ENCODE measurements at regions not wholly inside any gene's neighbourhood (a gene's known extent, or its start where the extent isn't known, plus 50 kb on each side); places are given as distances from the start of the nearest gene placed in this dataset.

DNA sequence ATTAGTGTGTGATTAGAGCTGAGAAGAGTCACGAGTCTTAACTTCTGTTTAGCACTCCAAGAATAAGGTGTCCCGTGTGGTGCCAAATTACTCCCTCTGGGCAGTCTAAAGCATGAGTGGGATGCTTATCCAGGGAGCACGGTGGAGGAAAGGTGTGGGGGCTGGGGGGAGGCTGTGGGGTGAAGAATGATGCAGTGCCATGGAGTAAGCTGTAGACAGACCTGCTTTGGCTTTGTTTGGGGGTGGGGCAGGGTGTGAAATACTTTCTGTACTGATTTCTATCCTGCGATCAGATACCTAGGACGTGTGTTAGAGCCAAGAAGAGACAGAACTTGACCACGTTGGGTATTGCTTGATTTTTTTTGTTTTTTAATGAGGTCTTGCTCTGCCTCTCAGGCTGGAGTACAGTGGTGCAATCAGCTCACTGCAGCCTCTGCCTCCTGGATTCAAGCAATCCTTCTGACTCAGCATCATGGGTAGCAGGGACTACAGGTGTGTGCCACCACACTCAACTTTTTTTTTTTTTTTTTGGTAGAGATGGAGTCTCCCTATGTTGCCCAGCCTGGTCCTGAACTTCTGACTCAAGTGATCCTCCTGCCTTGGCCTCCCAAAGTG is 232.8 kb downstream of the MAN2A1 start:
- POLR2A ChIA-PET, result no interaction called here
- Histone ChIP-seq H3K27me3 (ENCODE audit: control insufficient read depth in 2 of 2, insufficient read depth in 2 of 2, low read length in 2 of 2) (no peaks in the 10 kb centered on the region), H3K9ac (replicated peaks; ENCODE audit: extremely low read depth, insufficient read depth, low read length) (no peak overlapping the region), H3K9me3 (replicated peaks; ENCODE audit: control insufficient read depth, insufficient read depth, low read length) (no peaks in the 10 kb centered on the region), H3K27ac (ENCODE audit: insufficient read depth, low read depth, low read length) (no peak overlapping the region), H3K4me1 (ENCODE audit: control insufficient read depth, extremely low read depth, insufficient read depth, low read length) (no peaks in the 10 kb centered on the region), H3K9me1 (replicated peaks; ENCODE audit: control insufficient read depth, extremely low read depth, insufficient read depth, low read length) (no peaks in the 10 kb centered on the region), H3K36me3 (ENCODE audit: control insufficient read depth in 2 of 2, extremely low read depth in 1 of 2, insufficient read depth in 2 of 2, low read length in 2 of 2) (no peaks in the 10 kb centered on the region), H4K20me1 (replicated peaks; ENCODE audit: control insufficient read depth, extremely low read depth, insufficient read depth, low read length) (no peaks in the 10 kb centered on the region), H3K4me2 (ENCODE audit: insufficient read depth, low read length) (no peak overlapping the region), H3K4me3 (replicated peaks in 1 of 3; ENCODE audit: insufficient read depth in 1 of 3, low read depth in 1 of 3, low read length in 3 of 3) (no peak overlapping the region), H3K79me2 (ENCODE audit: control insufficient read depth, insufficient read depth, low read length) (no peaks in the 10 kb centered on the region), H2AFZ (ENCODE audit: low read depth, low read length) (no peak overlapping the region)
- CTCF ChIA-PET, result no interaction called here
- TF ChIP-seq POLR2A (IDR thresholded peaks at IDR 0.05; ENCODE audit: low read depth, low read length) (no peak), FOS (IDR thresholded peaks at IDR 0.05; ENCODE audit: borderline replicate concordance, insufficient read depth, low read length) (no peak), MYC (IDR thresholded peaks at IDR 0.05; ENCODE audit: low read depth, low read length) (no peak), GATA2 (IDR thresholded peaks at IDR 0.05; ENCODE audit: insufficient read depth, insufficient read length, low read depth, low read length) (no peak), CTCF (IDR thresholded peaks at IDR 0.05; ENCODE audit: extremely low read depth in 1 of 2, insufficient read depth in 1 of 2, low read depth in 1 of 2, low read length in 2 of 2) (no peak), EZH2 (IDR thresholded peaks at IDR 0.05; ENCODE audit: borderline replicate concordance, low read depth, low read length, severe bottlenecking) (no peak), JUN (IDR thresholded peaks at IDR 0.05; ENCODE audit: borderline replicate concordance, insufficient read depth, insufficient read length, low read depth) (no peak), POLR2AphosphoS5 (IDR thresholded peaks at IDR 0.05; ENCODE audit: insufficient read depth, low read depth, low read length) (no peak), MAX (IDR thresholded peaks at IDR 0.05; ENCODE audit: insufficient read depth, insufficient read length) (no peak)
- FAIRE-seq (no peak), DNase-seq (ENCODE audit: low read depth, low spot score) (no peak)
- BruUV-seq (replicated peaks), result no TSS peak
- dilution Hi-C loops (cut with MboI; ENCODE audit: extremely low pct_ligation_motif_present, low sequenced_read_pairs), result no loop called here
- intact Hi-C loops (cut with micrococcal nuclease), result no loop called here

Measured in endothelial cell of umbilical vein (primary cell).